GM19328 (cell line): ENCODE measurements at regions not wholly inside any gene's neighbourhood (a gene's known extent, or its start where the extent isn't known, plus 50 kb on each side); places are given as distances from the start of the nearest gene placed in this dataset.

ENCODE experiments used
- ATAC-seq: cut with Tn5 transposase; IDR thresholded peaks from one replicate; pipeline ENCODE4 v1.9.1; 2021; ENCODE audit warnings: mild to moderate bottlenecking, moderate library complexity; ENCODE audit not compliant: unreplicated experiment

DNA sequence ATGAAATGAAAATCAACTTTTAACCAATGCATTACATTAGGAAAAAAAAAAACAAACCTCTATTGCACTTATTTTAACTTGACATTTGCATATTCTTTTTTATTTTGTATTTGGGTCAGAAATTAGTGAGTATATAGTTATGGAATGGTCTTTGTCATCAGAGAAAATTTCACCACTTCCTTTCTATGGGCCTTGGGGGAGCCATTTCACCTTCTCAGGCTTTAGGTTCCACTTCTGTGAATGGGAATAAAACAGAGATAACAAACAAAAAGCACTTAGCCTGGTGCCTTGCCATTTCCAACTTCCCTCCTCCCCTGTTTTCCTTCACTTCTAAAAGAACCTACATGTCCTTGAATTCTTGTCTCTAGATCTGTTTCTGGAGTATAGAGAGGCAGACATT lies 168.0 kb upstream of the STT3B start:
- no peak for ATAC-seq

DNA sequence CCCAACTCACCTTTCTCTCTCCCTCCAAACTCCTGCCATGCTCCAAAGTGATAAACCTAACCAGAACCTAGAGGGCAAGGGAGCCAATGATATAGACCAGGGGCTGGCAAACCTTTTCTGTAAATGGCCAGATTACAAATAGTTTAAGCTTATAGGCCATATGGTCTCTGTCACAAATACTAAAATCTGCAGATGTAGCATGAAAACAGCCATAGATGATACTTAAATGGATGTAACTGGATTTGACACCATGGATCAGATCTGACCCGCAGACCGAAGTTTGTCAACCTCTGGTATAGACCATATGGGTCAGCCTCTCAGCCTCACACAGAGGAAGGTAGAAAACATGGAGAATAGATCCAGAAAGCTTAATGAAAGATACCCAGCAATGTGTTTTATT lies 165.2 kb upstream of the STT3B start:
- ATAC-seq = no peak

DNA sequence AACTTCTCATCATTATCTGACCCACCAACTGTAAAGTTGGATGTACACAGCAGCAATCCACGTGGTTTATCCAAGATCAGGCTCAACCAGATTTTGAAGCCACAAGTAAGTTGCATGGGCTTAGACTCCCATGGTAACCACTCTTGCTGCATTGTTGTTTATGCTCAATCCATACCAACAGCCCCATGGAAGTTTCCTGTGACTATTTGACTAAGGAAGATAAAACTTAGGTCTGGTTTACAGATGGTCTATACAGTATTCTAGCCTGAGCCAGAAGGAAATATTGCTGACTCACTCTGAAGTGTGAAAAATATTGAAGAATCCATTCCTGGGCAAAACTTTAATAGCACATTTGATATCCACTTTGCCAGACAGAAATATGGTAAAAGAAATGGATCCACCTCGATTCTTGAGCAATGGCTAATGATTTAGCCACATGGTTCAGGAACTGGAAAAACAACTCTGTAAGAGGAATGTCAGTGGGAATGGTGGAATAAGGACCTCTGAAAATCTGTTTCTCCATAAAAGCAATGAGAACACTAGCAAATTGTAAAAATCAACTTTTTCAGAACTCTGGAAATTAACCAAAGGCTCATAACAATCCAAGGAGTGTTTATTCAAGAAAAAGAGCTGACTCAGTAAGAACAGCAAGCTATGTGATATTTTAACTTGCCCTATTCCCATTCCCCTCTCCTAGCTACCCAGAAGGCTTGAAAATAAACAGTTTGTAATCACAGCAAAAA lies 162.9 kb upstream of the STT3B start:
- ATAC-seq = no peak

- no peak for ATAC-seq
These were observed 162.4 kb upstream of the STT3B start for GRCh38 chr3:31370380-31370666.

DNA sequence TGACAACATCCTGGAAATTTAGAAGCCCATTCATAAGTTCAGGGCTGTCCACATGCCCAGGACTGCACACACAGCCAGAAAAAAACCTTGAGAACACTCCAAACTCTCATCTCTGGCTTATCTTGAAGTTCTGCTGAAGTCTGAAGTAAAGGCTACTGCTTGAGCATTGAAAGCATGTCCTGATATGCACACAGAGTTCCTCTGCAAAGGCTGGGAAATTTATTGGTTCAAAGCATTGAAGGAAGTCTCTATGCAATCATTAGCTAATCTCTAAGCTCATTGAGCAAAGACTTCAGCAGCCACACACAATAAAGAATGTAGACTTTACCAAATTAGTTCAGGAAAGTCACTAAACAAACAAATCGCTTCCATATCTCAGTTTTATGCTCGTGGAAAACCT lies 162.0 kb upstream of the STT3B start:
- no peak for ATAC-seq

DNA sequence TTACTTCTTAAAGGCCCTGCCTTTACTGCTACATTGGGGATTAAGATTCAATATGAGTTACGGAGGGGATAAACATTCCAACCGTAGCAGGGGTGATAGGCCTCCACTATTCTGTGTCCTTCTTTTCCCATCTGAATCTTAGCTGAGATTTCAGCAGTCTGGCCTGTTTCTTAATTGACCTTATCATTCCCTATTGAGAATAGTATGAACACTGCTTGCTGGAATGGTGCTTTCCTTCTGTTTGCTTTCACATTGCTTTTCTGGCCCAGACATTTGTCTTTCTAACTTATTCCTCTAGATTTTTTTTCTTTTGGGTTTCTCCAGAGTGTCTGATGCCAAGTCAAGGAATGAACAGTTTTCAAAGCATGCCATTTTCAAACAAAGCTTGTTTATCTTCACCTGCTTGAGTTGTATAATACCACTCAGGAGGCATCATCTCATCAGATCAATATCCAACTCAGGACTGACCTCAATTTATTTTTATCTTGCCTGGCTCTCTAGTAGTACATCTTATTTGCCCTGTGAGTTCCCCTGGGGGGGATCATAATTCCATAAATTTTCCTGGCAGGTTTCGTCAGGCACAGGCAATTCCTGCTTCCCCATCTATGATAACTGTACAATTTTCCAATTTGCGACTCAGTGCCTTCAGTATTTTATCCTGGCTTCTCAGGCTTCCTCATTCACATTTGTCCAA lies 161.1 kb upstream of the STT3B start:
- no peak for ATAC-seq

DNA sequence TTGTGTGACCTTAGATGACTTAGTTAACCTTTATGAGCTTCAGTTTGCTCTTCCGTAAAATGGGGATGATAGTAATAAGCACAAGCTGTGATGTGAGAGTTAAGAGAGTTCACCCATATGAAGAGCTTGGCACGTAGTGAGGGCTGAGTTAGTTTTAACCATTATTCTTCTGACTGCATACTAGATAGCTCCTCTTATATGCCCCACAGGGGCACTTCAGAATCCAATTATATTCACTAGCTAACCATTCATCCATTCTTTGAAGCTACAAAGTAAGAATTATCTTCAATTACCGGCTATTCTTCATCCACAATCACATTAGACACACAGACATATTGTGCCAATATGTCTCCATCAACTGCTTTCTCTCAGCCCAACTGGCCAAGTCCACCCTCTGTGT lies 159.0 kb upstream of the STT3B start:
- no peak for ATAC-seq

GRCh38 chr3:31377045-31377642 lies 155.6 kb upstream of the STT3B start:
- ATAC-seq = no peak

DNA sequence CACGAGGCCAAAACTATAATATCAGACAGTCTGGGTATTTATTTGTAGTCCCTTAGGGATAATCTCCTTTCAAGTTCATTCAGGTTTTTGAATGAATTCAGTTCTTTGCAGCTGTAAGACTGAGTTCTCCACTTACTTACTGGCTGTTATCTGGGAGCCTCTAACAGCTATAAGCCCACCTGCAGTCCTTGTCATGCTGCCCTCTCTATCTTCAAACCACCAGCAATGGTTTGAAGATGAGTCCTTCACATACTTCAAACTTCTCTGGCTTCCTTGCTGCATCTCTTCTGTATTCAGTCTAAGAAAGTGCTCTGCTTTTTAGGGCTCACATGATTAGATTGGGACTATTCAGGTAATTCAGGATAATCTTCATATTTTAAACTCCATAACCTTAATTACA lies 154.5 kb upstream of the STT3B start:
- ATAC-seq = no peak

DNA sequence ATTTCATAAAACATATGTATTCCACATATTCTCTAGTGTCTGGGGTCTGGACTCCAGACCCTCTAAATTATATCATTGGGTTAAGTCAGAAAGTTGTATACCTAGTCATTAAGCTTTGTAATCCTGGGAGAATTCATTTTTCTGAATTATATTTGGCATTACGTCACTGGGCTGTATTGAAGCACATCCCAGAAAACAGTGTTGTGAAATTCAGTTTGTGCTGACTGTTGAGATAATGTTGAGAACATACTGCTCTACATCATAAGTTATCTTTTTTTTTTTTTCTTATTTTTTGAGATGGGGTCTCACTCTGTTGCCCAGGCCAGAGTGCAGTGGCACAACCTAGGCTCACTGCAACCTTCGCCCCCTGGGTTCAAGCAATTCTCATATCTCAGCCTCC lies 153.1 kb upstream of the STT3B start:
- no peak for ATAC-seq

GRCh38 chr3:31382856-31383255 lies 149.9 kb upstream of the STT3B start:
- ATAC-seq = no peak

- no peak for ATAC-seq
These were observed 148.6 kb upstream of the STT3B start for GRCh38 chr3:31384117-31384516.

GRCh38 chr3:31389939-31390338 lies 142.8 kb upstream of the STT3B start:
- ATAC-seq = no peak

GRCh38 chr3:31390466-31390865 lies 142.3 kb upstream of the STT3B start:
- ATAC-seq = no peak

- no peak for ATAC-seq
These were observed 141.6 kb upstream of the STT3B start for GRCh38 chr3:31391150-31391549.

DNA sequence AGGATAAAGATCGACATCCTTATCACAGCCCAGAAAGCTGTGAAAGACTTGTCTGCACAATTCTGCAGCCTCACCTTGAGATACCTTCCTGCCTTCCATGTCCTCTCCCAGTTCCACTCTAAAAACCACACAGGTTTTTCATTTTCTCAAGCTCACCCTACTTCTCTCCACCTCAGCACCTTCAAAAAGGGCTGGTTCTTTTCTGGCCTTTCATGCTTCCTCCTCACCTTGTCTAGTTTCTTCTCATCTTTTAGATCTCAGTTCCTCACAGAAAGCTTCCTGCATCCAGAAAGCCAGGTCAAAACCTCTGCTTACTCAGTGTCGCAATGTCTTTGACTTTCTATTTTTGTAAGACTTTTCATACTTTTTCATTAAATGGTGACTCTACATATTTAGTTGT lies 140.2 kb upstream of the STT3B start:
- peak; percentile 60 for ATAC-seq

- no peak for ATAC-seq
These were observed 133.5 kb upstream of the STT3B start for GRCh38 chr3:31399271-31399670.

DNA sequence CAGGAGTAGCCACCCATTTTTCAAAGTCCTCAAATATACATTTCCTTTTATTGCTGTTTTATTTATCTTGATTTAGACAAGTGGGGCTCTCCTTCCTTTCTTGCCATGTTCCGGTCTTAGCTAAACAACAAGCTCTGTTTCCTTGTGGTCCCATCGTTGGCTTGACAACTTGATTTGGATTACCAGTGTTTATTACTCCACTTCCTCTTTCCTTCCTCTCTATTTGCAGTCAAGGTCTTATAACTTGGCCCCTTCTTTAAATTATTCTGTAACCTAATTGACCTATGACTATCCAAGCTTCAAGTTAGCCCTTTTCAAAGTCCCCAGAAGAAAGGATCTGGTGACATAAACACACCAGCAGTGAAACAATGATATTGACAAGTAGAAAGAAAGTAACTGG lies 130.6 kb upstream of the STT3B start:
- ATAC-seq = no peak

- ATAC-seq = no peak
These were observed 129.5 kb upstream of the STT3B start for GRCh38 chr3:31403197-31403596.

DNA sequence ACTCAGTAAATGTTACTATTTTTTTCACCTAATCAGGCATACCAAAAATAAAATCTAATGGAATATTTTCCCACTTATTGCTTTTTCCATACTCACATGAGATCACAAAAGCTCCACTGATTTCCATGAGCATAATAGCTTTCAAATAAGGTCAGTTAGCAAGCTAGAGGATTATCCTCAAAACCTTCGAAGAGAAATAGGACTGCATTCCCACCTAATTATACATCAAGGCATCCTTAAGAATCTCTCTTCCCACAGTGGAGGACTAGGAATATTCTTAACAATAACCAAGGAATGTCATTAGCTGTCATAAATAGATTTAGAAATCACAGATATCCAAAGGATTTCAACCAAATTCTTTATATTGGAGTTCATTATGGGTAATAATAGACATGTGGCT lies 127.9 kb upstream of the STT3B start:
- no peak for ATAC-seq

GRCh38 chr3:31405515-31405914 lies 127.2 kb upstream of the STT3B start:
- no peak for ATAC-seq

GRCh38 chr3:31406896-31407295 lies 125.8 kb upstream of the STT3B start:
- ATAC-seq = no peak

GRCh38 chr3:31407665-31408064 lies 125.1 kb upstream of the STT3B start:
- no peak for ATAC-seq
